H1 (cell line): ENCODE measurements at regions not wholly inside any gene's neighbourhood (a gene's known extent, or its start where the extent isn't known, plus 50 kb on each side); places are given as distances from the start of the nearest gene placed in this dataset.

Source experiments
- CTCF ChIA-PET: fragments of 300-600 bp; sonication (Branson Sonifier 250); formaldehyde crosslinking; loops from one replicate; lab custom pipeline; 2021; ENCODE audit not compliant: partially characterized antibody; lab: Charles Lee
- POLR2A ChIA-PET: fragments of 300-600 bp; sonication (Branson Sonifier 250); formaldehyde crosslinking; loops from one replicate; lab custom pipeline; 2021; ENCODE audit warnings: inconsistent platforms; ENCODE audit not compliant: partially characterized antibody; lab: Charles Lee
- DNase-seq, 2 experiments: peaks; one replicate each; pipeline versions ENCODE4 v3.0.0 to v3.0.0-alpha.2; 2010 to 2022; ENCODE audit warnings: low spot score in 2 of 2, low read depth in 1 of 2, mixed read lengths in 1 of 2
- FAIRE-seq: peaks from 2 replicates; lab custom pipeline; 2011; peaks lifted over from hg19 to GRCh38; lab: Jason Lieb, UNC
- H2AFZ ChIP-seq: 2 replicates; pipeline ENCODE4 v1.8.1; 2012; ENCODE audit warnings: low read length, inconsistent platforms
- H2AK5ac ChIP-seq: 2 replicates; pipeline ENCODE4 v1.6.1; 2013; ENCODE audit warnings: low read depth, low read length
- H2BK120ac ChIP-seq: replicated peaks from 2 replicates; pipeline ENCODE3; 2013; ENCODE audit warnings: low read depth, low read length, inconsistent platforms
- H2BK12ac ChIP-seq: 2 replicates; pipeline ENCODE4 v1.6.1; 2013; ENCODE audit warnings: low read depth, low read length
- H2BK15ac ChIP-seq: 2 replicates; pipeline ENCODE4 v1.6.1; 2013; ENCODE audit warnings: low read length
- H2BK20ac ChIP-seq: 2 replicates; pipeline ENCODE4 v1.6.1; 2013; ENCODE audit warnings: low read length
- H2BK5ac ChIP-seq: 2 replicates; pipeline ENCODE4 v1.6.1; 2013; ENCODE audit warnings: low read depth, low read length
- H3K14ac ChIP-seq: 2 replicates; pipeline ENCODE4 v1.6.1; 2013; ENCODE audit warnings: inconsistent platforms; ENCODE audit not compliant: insufficient read length
- H3K18ac ChIP-seq: 2 replicates; pipeline ENCODE4 v1.6.1; 2013; ENCODE audit warnings: low read length; ENCODE audit errors: extremely low read depth
- H3K23ac ChIP-seq: 2 replicates; pipeline ENCODE4 v1.6.1; 2013; ENCODE audit warnings: inconsistent platforms; ENCODE audit not compliant: insufficient read length
- H3K23me2 ChIP-seq: 2 replicates; pipeline ENCODE4 v1.6.1; 2013; ENCODE audit warnings: low read depth, low read length
- H3K27ac ChIP-seq: 2 replicates; pipeline ENCODE4 v1.6.1; 2011; ENCODE audit warnings: low read depth, low read length, inconsistent platforms
- H3K27me3 ChIP-seq, 4 experiments: replicated peaks in 1 of 4; 1 replicate in 1 of 4; 2 replicates in 3 of 4; pipeline versions ENCODE4 v1.6.1 to v1.8.1; 2011 to 2013; ENCODE audit warnings: low read length in 3 of 4, mild to moderate bottlenecking in 3 of 4, inconsistent platforms in 2 of 4, mixed read lengths in 2 of 4, moderate library complexity in 1 of 4; ENCODE audit not compliant: control insufficient read depth in 3 of 4, insufficient read depth in 3 of 4; ENCODE audit errors: extremely low read depth in 1 of 4
- H3K36me3 ChIP-seq, 4 experiments: 2 replicates each; pipeline versions ENCODE4 v1.6.1 to v1.8.1; 2011 to 2013; ENCODE audit warnings: mild to moderate bottlenecking in 4 of 4, low read length in 3 of 4, moderate library complexity in 2 of 4, control low read depth in 1 of 4, inconsistent platforms in 1 of 4; ENCODE audit not compliant: insufficient read depth in 4 of 4, control insufficient read depth in 2 of 4
- H3K4ac ChIP-seq: replicated peaks from 2 replicates; pipeline ENCODE3; 2013; ENCODE audit warnings: low read length, low read depth, mixed read lengths, inconsistent platforms; ENCODE audit not compliant: insufficient read length
- H3K4me1 ChIP-seq, 4 experiments: replicated peaks in 1 of 4; 1 replicate in 1 of 4; 2 replicates in 3 of 4; pipeline versions ENCODE4 v1.6.1 to v1.8.1; 2011 to 2013; ENCODE audit warnings: low read length in 3 of 4, inconsistent platforms in 2 of 4, mixed read lengths in 1 of 4; ENCODE audit not compliant: insufficient read depth in 4 of 4, control insufficient read depth in 3 of 4
- H3K4me2 ChIP-seq, 2 experiments: 2 replicates each; pipeline versions ENCODE4 v1.6.1 to v1.8.1; 2011 to 2013; ENCODE audit warnings: low read depth in 2 of 2, low read length in 2 of 2, control low read depth in 1 of 2, inconsistent platforms in 1 of 2, mild to moderate bottlenecking in 1 of 2; ENCODE audit not compliant: insufficient read depth in 1 of 2
- H3K4me3 ChIP-seq, 4 experiments: fragments of 200-600, 300-600 bp in 1 of 4; sonication (generic), shearing (Covaris generic), sonication (Bioruptor Twin) in 1 of 4; 2 replicates each; pipeline versions ENCODE4 v1.5.1 to v1.8.1; 2011 to 2016; ENCODE audit warnings: low read length in 4 of 4, low read depth in 3 of 4, control low read depth in 2 of 4, inconsistent platforms in 2 of 4, mild to moderate bottlenecking in 2 of 4, mixed read lengths in 1 of 4, moderate library complexity in 1 of 4; ENCODE audit not compliant: insufficient read depth in 2 of 4; ENCODE audit errors: extremely low read depth in 1 of 4
- H3K56ac ChIP-seq: replicated peaks from 2 replicates; pipeline ENCODE3; 2013; ENCODE audit warnings: low read depth, mild to moderate bottlenecking, mixed read lengths, low read length, inconsistent platforms; ENCODE audit not compliant: insufficient read length
- H3K79me1 ChIP-seq: 2 replicates; pipeline ENCODE4 v1.6.1; 2013; ENCODE audit warnings: low read depth, low read length, control low read depth
- H3K79me2 ChIP-seq, 2 experiments: 2 replicates each; pipeline versions ENCODE4 v1.6.1 to v1.8.1; 2012 to 2013; ENCODE audit warnings: low read length in 2 of 2, mild to moderate bottlenecking in 2 of 2, inconsistent platforms in 1 of 2; ENCODE audit not compliant: insufficient read depth in 2 of 2, control insufficient read depth in 1 of 2
- H3K9ac ChIP-seq, 4 experiments: replicated peaks in 1 of 4; 1 replicate in 1 of 4; 2 replicates in 3 of 4; pipeline versions ENCODE4 v1.6.1 to v1.8.1; 2011 to 2013; ENCODE audit warnings: low read depth in 3 of 4, low read length in 3 of 4, control low read depth in 2 of 4, mild to moderate bottlenecking in 2 of 4, moderate library complexity in 2 of 4, inconsistent platforms in 1 of 4; ENCODE audit errors: extremely low read depth in 1 of 4
- H3K9me3 ChIP-seq, 2 experiments: 2 replicates each; pipeline versions ENCODE4 v1.6.1 to v1.8.1; 2012 to 2013; ENCODE audit warnings: mild to moderate bottlenecking in 2 of 2, moderate library complexity in 2 of 2, control low read depth in 1 of 2, inconsistent platforms in 1 of 2, low read depth in 1 of 2, low read length in 1 of 2, mixed read lengths in 1 of 2; ENCODE audit not compliant: insufficient read depth in 2 of 2
- H4K20me1 ChIP-seq, 2 experiments: replicated peaks in 1 of 2; 2 replicates each; pipeline versions ENCODE3 to v1.8.1; 2011 to 2013; ENCODE audit warnings: inconsistent platforms in 2 of 2, low read length in 2 of 2, mild to moderate bottlenecking in 1 of 2; ENCODE audit not compliant: insufficient read depth in 2 of 2, control insufficient read depth in 1 of 2
- H4K5ac ChIP-seq: 2 replicates; pipeline ENCODE4 v1.6.1; 2013; ENCODE audit warnings: low read length, low read depth, mixed read lengths, inconsistent platforms; ENCODE audit not compliant: insufficient read length
- H4K8ac ChIP-seq: 2 replicates; pipeline ENCODE4 v1.8.0; 2013; ENCODE audit warnings: mild to moderate bottlenecking, moderate library complexity, low read length, inconsistent platforms; ENCODE audit not compliant: insufficient read depth; ENCODE audit errors: extremely low read depth
- H4K91ac ChIP-seq: replicated peaks from 2 replicates; pipeline ENCODE3; 2013; ENCODE audit warnings: low read length, mixed read lengths, inconsistent platforms; ENCODE audit not compliant: insufficient read length
- NRF1 ChIP-seq: IDR thresholded peaks from 2 replicates; pipeline ENCODE4 v1.6.1; 2011; ENCODE audit warnings: mild to moderate bottlenecking, low read depth, low read length, improper control_type of control experiment
- RFX5 ChIP-seq: IDR thresholded peaks from 2 replicates; pipeline ENCODE4 v1.6.1; 2011; ENCODE audit warnings: low read depth, low read length, improper control_type of control experiment, borderline replicate concordance
- TAF7 ChIP-seq: optimal IDR thresholded peaks from 2 replicates; pipeline ENCODE3; 2011; ENCODE audit warnings: low read depth, mild to moderate bottlenecking, inconsistent platforms, low read length, moderate library complexity, borderline replicate concordance
- TCF12 ChIP-seq: IDR thresholded peaks from 2 replicates; pipeline ENCODE4 v1.6.1; 2011; ENCODE audit warnings: low read depth, mild to moderate bottlenecking, low read length
- WGBS, 2 experiments: shearing (Covaris generic) in 1 of 2; methylation state at CpG; one replicate each; pipeline versions ENCODE4 v1.1.6 to v1.1.7; 2013 to 2015; ENCODE audit warnings: low lambda C conversion rate in 2 of 2, mixed read lengths in 2 of 2, inconsistent platforms in 1 of 2, low coverage in 1 of 2, missing lambda C conversion rate in 1 of 2; ENCODE audit not compliant: insufficient replicate concordance in 2 of 2, insufficient coverage in 1 of 2, insufficient read length in 1 of 2; ENCODE audit errors: extremely low coverage in 1 of 2, missing lambda C conversion rate in 1 of 2; 5-methylcytosine and 5-hydroxymethylcytosine counted together
- TF ChIP-seq, protein P1 (sequence below): IDR thresholded peaks from 2 replicates; pipeline ENCODE4 v1.6.1; 2012; ENCODE audit warnings: low read length, inconsistent platforms

DNA sequence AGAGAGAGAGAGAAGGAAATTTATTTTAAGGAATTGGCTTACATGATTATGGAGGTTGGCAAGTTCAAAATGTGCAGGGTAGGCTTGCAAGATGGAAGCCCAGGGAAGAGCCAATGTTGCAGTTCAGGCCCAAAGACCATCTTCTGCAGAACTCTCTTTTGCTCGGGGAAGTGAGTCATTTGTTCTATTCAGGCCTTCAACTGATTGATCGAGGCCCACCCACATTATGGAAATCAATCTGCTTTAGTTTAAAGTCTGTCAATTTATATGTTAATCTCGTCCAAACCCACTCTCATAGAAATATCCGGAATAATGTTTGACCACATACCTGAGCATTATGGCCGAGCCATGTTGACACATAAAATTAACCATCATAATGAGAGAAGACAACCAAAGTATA is 113.3 kb upstream of the CXCL12 start:
- Histone ChIP-seq H3K56ac (no peak overlapping the region), H2AFZ (no peak overlapping the region), H3K23ac (no peak overlapping the region), H3K79me2 (no peaks in the 10 kb centered on the region), H2BK120ac (no peak overlapping the region), H3K4me3 (no peak overlapping the region), H2BK15ac (no peak overlapping the region), H3K9ac (no peak overlapping the region), H4K91ac (no peak overlapping the region), H3K4me1 (no peaks in the 10 kb centered on the region), H3K18ac (no peak overlapping the region), H3K4ac (no peak overlapping the region), H3K27ac (no peak overlapping the region), H3K27me3 (no peaks in the 10 kb centered on the region), H2BK20ac (no peak overlapping the region), H2AK5ac (no peak overlapping the region), H3K36me3 (no peaks in the 10 kb centered on the region), H4K5ac (no peak overlapping the region), H3K23me2 (peaks cover 1% of the 10 kb centered on the region; the same call in 1 of the 2 replicates), H3K79me1 (no peaks in the 10 kb centered on the region), H4K8ac (no peak overlapping the region), H4K20me1 (no peaks in the 10 kb centered on the region), H3K14ac (no peak overlapping the region), H3K4me2 (no peak overlapping the region), H2BK12ac (no peak overlapping the region), H2BK5ac (no peak overlapping the region), H3K9me3 (0 out of 4 replicates have a peak, but pooled peaks cover 0 to 3% of the 10 kb centered on the region in 2 experiments)
- CTCF ChIA-PET, result interaction anchor here (1.9 kb wide), 1 partner anchor 15 kb away, joined by 7 read pairs; no protein-coding TSS in a partner anchor
- POLR2A ChIA-PET, result no interaction called here
- no peak for TF ChIP-seq TCF12
- TF ChIP-seq TAF7, result no peak
- no peak for TF ChIP-seq NRF1
- TF ChIP-seq RFX5, result no peak
- TF ChIP-seq, protein P1, sequence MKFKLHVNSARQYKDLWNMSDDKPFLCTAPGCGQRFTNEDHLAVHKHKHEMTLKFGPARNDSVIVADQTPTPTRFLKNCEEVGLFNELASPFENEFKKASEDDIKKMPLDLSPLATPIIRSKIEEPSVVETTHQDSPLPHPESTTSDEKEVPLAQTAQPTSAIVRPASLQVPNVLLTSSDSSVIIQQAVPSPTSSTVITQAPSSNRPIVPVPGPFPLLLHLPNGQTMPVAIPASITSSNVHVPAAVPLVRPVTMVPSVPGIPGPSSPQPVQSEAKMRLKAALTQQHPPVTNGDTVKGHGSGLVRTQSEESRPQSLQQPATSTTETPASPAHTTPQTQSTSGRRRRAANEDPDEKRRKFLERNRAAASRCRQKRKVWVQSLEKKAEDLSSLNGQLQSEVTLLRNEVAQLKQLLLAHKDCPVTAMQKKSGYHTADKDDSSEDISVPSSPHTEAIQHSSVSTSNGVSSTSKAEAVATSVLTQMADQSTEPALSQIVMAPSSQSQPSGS, result no peak
- no peak for DNase-seq
- WGBS, 2 experiments, result 66% methylated on average over 5 of the region's 5 CpGs; no CpG with 5 or more reads in 1 of the 2 experiments
- FAIRE-seq, result no peak
